ENCODE measurements at regions not wholly inside any gene's neighbourhood (a gene's known extent, or its start where the extent isn't known, plus 50 kb on each side); places are given as distances from the start of the nearest gene placed in this dataset.

- TF ChIP-seq GATA3 (IDR thresholded peaks at IDR 0.05; ENCODE audit: low read depth, low read length) = no peak
- no peak for TF ChIP-seq GATA2 (IDR thresholded peaks at IDR 0.05; ENCODE audit: low read depth, low read length)
Measured at GRCh38 chrX:69085151-69085550, 80.1 kb downstream of the PJA1 start.

Measured in SH-SY5Y (cell line).